PC-3 (cell line): ENCODE measurements at regions not wholly inside any gene's neighbourhood (a gene's known extent, or its start where the extent isn't known, plus 50 kb on each side); places are given as distances from the start of the nearest gene placed in this dataset.

Experiments
- CTCF ChIP-seq: fragments of 300-600 bp; sonication (generic); conservative IDR thresholded peaks from 2 replicates; pipeline ENCODE4 v1.5.1; 2017; ENCODE audit warnings: antibody characterized with exemption, low read depth, mild to moderate bottlenecking, low read length
- EZH2phosphoT487 ChIP-seq: fragments of 300-600 bp; sonication (generic); IDR thresholded peaks from 2 replicates; pipeline ENCODE4 v1.6.1; 2018; ENCODE audit warnings: mild to moderate bottlenecking, antibody characterized with exemption, low read length, borderline replicate concordance

DNA sequence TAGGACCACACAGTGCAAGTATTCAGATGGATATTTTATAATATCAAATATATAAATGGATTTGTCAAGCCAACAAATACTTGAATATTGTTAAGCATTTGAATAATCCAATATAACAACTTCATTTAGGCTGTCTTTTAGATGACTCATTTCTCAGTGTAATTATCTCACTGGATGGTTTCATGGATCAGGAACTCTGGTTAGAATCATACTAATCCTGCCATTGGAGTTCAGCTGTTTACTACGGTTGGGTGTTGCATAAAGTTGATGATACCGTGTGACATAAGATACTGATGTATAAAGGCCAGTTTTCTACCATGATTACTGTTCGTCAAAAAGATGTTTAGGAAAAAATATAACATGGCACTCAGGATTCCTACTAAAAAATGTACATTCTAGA is 196.3 kb downstream of the TSHZ3 start:
- no peak for TF ChIP-seq CTCF
- no peak for TF ChIP-seq EZH2phosphoT487
